ENCODE measurements at regions not wholly inside any gene's neighbourhood (a gene's known extent, or its start where the extent isn't known, plus 50 kb on each side); places are given as distances from the start of the nearest gene placed in this dataset.

DNA sequence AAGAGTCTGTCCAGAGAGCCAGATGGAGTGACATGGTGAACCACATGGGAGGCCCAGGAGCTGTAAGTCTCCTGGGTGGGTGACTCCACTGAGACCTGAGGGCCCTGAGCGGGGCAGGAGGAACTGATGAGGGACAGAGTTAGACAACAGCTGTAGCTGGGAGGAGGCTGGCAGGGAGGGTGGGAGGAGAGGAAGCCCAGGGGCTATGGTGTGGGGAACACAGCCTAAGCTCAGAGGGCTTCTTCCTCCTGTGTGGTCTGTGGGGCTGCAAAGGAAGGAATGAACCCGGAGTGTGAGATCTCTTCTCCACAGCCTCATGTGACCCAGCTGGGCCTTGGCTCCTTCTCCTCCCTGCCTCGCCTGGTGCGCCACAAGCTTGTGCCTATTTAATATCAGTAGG, 395.6 kb upstream of the HS6ST1 start:
- peak in 1 of 9 donors; percentile 68 for DNase-seq (ENCODE audit: low read depth in 6 of 9, low spot score in 9 of 9)
- H3K27me3 ChIP-seq (ENCODE audit: control insufficient read depth in 2 of 2, insufficient read depth in 1 of 2, low read length in 1 of 2) = no peaks in the 10 kb centered on the region
- 19% methylated on average over 4 of the region's 4 CpGs for WGBS
- H3K36me3 ChIP-seq (ENCODE audit: control insufficient read depth in 2 of 2, insufficient read depth in 2 of 2, low read length in 1 of 2) = no peaks in the 10 kb centered on the region
- peaks cover 48 to 64% of the 10 kb centered on the region in 2 donors for H3K4me1 ChIP-seq (ENCODE audit: control insufficient read depth in 2 of 2, insufficient read depth in 2 of 2, low read length in 2 of 2)
- H3K9me3 ChIP-seq (ENCODE audit: control insufficient read depth in 2 of 2, insufficient read depth in 1 of 2, low read length in 1 of 2) = no peaks in the 10 kb centered on the region
- no peak overlapping the region for H3K4me3 ChIP-seq (ENCODE audit: low read length in 2 of 2)
- H3K27ac ChIP-seq (ENCODE audit: low read depth in 1 of 2, low read length in 1 of 2) = peak overlapping the region; percentile 10 to 96

DNA sequence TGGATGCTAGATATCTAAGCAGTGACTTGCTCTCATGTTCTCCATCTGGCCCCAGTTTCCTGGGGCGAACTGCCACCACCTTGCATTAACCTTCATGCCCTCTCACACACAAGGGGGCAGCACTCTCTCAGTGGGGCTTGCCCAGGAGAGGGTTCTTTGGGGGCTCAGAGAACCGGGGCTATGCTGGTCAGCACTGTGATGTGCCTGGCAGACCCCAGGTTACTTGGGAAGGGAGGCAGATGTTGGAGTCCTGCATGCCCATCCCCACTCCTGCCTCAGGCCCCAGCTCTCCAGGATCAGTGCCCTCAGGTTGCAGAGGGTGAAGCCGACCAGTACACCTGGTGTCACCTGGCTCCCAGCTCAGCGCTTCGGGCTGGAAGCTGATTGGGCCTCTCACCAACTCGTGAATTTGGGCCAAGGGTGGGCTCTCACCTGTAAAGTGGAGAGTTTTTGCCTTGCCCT, 396.2 kb upstream of the HS6ST1 start:
- Histone ChIP-seq H3K4me3 (ENCODE audit: low read length in 2 of 2) (no peak overlapping the region), H3K36me3 (ENCODE audit: control insufficient read depth in 2 of 2, insufficient read depth in 2 of 2, low read length in 1 of 2) (no peaks in the 10 kb centered on the region), H3K27ac (ENCODE audit: low read depth in 1 of 2, low read length in 1 of 2) (peak overlapping the region; percentile 70 to 96), H3K4me1 (ENCODE audit: control insufficient read depth in 2 of 2, insufficient read depth in 2 of 2, low read length in 2 of 2) (peaks cover 48 to 63% of the 10 kb centered on the region in 2 donors), H3K9me3 (ENCODE audit: control insufficient read depth in 2 of 2, insufficient read depth in 1 of 2, low read length in 1 of 2) (no peaks in the 10 kb centered on the region), H3K27me3 (ENCODE audit: control insufficient read depth in 2 of 2, insufficient read depth in 1 of 2, low read length in 1 of 2) (no peaks in the 10 kb centered on the region)
- WGBS = 57% methylated on average over 6 of the region's 6 CpGs
- peak in 4 of 9 donors; percentile 56 to 83 (median 62) for DNase-seq (ENCODE audit: low read depth in 6 of 9, low spot score in 9 of 9)

DNA sequence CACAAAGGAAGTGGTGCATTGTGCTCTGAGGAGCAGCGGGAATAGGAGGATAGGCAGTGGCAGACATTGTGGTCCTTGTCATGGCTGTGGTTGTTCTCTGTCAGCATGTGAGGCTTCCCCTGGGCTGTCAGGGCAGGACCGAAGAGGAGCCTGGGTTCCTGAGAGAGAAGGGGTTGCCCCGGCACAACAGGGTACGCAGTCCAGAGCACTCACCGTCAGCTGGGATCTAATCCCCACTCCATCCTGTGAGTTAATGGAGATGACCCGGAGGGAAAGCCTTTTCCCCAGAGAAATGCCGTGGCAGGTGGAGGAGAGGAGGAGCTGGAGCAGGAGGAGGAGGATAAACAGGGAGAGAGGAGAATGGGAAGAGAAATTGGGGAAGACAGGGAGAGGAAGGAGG, 396.7 kb upstream of the HS6ST1 start:
- DNase-seq (ENCODE audit: low read depth in 6 of 9, low spot score in 9 of 9) = no peak

DNA sequence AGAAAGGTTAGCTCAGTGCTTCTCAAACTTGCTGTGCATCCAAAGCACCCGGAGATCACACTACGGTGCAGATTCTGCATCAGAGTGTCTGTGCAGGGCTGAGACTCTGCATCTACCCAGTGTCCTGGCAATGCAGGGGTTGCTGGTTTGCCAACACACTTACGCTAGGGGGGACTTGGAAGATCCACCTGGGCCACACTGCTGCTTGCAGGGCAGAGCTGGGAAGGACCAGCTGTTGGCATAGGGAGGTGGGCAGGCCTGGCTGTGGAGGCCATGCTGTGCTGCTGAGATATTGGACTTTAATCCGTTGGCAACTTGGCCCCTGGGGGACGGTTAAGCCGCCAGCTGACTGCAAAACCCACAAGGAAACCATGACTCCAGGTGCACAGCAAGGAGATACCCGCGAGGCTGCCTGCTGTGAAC, 397.6 kb upstream of the HS6ST1 start:
- Histone ChIP-seq H3K4me1 (ENCODE audit: control insufficient read depth in 2 of 2, insufficient read depth in 2 of 2, low read length in 2 of 2) (peaks cover 43 to 61% of the 10 kb centered on the region in 2 donors), H3K27ac (ENCODE audit: low read depth in 1 of 2, low read length in 1 of 2) (peak overlapping the region; percentile 75 to 96), H3K9me3 (ENCODE audit: control insufficient read depth in 2 of 2, insufficient read depth in 1 of 2, low read length in 1 of 2) (peaks cover 0 to 2% of the 10 kb centered on the region in 2 donors), H3K27me3 (ENCODE audit: control insufficient read depth in 2 of 2, insufficient read depth in 1 of 2, low read length in 1 of 2) (no peaks in the 10 kb centered on the region), H3K36me3 (ENCODE audit: control insufficient read depth in 2 of 2, insufficient read depth in 2 of 2, low read length in 1 of 2) (no peaks in the 10 kb centered on the region), H3K4me3 (ENCODE audit: low read length in 2 of 2) (peak overlapping the region in 1 of 2 donors; percentile 17)
- WGBS = 7% methylated on average over 8 of the region's 8 CpGs
- DNase-seq (ENCODE audit: low read depth in 6 of 9, low spot score in 9 of 9) = peak in 5 of 9 donors; percentile 71 to 90 (median 77)

More for the DNA sequence above, 396.7 kb upstream of the HS6ST1 start:
- Histone ChIP-seq H3K27me3 (ENCODE audit: control insufficient read depth in 2 of 2, insufficient read depth in 1 of 2, low read length in 1 of 2) (no peaks in the 10 kb centered on the region), H3K9me3 (ENCODE audit: control insufficient read depth in 2 of 2, insufficient read depth in 1 of 2, low read length in 1 of 2) (no peaks in the 10 kb centered on the region), H3K4me3 (ENCODE audit: low read length in 2 of 2) (no peak overlapping the region), H3K36me3 (ENCODE audit: control insufficient read depth in 2 of 2, insufficient read depth in 2 of 2, low read length in 1 of 2) (no peaks in the 10 kb centered on the region), H3K27ac (ENCODE audit: low read depth in 1 of 2, low read length in 1 of 2) (peak overlapping the region; percentile 70 to 96), H3K4me1 (ENCODE audit: control insufficient read depth in 2 of 2, insufficient read depth in 2 of 2, low read length in 2 of 2) (peaks cover 44 to 58% of the 10 kb centered on the region in 2 donors)
- WGBS = 85% methylated on average over 7 of the region's 7 CpGs

DNA sequence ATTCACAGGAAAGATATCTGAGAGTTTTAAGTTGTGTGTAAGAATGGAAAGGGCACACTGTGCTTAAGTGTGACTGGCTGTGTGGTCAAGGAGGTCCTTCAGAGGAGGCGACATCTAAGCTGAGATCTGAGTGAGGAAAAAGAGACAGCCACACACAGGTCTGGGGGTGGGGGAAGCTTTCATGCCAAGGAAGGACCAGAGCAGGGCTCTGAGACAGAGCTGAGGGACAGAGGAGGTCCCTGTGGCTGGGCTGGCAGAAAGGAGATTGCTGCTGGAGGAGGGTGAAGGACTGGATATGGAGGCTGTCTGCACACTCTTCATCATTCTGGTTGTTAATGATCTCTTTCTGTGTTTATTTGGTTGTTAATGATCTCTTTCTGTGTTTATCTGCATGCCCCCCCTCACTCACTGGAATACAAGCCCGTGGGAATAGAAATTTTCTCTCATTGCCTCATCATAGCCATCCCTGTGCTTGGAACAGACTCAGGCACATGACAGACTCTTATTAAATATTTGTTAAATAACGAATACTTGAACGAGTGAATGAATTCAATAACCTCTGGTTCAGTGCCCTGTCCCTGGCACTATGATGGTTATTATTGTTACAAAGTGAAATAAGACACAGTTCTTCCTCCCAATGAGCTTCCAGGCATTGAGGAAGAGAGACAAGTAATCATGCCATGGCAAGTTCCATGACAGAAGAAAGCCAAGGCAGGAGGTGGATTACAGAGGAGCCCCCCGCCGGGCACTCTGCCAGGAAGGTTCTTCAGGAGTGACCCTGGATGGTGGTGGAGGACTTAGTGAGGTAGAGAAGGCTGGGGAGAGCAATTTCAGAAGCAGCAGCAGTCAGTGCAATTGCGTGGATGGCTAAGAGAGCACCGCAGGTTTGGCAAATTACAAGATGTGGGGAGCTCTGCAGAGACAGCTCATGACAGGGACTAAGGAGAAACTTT, 399.4 kb upstream of the HS6ST1 start:
- Histone ChIP-seq H3K4me1 (ENCODE audit: control insufficient read depth in 2 of 2, insufficient read depth in 2 of 2, low read length in 2 of 2) (peaks cover 53 to 70% of the 10 kb centered on the region in 2 donors), H3K36me3 (ENCODE audit: control insufficient read depth in 2 of 2, insufficient read depth in 2 of 2, low read length in 1 of 2) (no peaks in the 10 kb centered on the region), H3K27ac (ENCODE audit: low read depth in 1 of 2, low read length in 1 of 2) (no peak overlapping the region), H3K9me3 (ENCODE audit: control insufficient read depth in 2 of 2, insufficient read depth in 1 of 2, low read length in 1 of 2) (peaks cover 0 to 2% of the 10 kb centered on the region in 2 donors), H3K4me3 (ENCODE audit: low read length in 2 of 2) (no peak overlapping the region), H3K27me3 (ENCODE audit: control insufficient read depth in 2 of 2, insufficient read depth in 1 of 2, low read length in 1 of 2) (no peaks in the 10 kb centered on the region)
- 91% methylated on average over 8 of the region's 8 CpGs for WGBS
- peak in 1 of 9 donors; percentile 19 for DNase-seq (ENCODE audit: low read depth in 6 of 9, low spot score in 9 of 9)

DNA sequence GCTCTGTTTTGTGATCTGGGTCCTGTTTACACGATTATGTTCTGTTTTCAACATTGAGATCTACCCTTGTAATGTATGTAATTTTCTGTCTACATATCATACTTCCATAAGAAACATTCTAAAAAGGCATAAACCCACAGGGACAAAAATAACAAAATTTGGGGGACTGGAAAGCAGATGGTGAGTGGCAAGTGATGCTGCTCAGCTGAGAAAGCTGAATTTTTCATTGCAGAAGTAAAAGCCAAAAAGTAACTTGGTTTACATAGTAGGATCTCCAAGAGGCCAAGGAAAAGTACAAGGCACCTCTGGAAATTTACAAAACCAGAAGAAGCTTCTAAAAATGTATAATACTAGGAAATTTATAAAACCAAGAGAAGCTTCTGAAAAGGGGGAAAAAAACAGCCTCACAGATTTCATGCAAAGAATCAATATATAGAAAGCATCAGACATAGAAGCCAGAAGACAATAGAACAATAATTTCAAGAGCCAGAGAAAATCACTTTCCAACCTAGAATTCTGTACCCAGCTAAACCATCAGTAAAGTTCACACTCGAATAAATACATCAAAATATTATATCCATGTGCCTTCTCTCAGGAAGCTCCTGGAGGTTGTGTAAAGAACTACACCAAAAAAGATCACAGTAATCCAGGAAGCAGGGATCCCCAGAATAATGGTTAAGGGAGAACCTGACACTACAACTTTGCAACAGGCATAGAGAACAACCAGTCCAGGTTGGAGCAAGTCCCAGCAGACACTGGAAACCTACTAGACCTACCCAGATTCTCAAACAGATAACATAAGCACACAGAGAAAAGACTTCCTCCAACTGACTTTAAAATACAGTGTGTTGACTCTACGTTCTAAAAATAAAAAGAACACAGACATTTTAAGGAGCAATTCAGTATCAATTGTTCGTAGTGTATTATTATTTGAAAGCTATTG, 401.7 kb upstream of the HS6ST1 start:
- 74% methylated on average over 4 of the region's 4 CpGs for WGBS
- DNase-seq (ENCODE audit: low read depth in 6 of 9, low spot score in 9 of 9) = peak in 1 of 9 donors; percentile 37
- H3K27me3 ChIP-seq (ENCODE audit: control insufficient read depth in 2 of 2, insufficient read depth in 1 of 2, low read length in 1 of 2) = no peaks in the 10 kb centered on the region

DNA sequence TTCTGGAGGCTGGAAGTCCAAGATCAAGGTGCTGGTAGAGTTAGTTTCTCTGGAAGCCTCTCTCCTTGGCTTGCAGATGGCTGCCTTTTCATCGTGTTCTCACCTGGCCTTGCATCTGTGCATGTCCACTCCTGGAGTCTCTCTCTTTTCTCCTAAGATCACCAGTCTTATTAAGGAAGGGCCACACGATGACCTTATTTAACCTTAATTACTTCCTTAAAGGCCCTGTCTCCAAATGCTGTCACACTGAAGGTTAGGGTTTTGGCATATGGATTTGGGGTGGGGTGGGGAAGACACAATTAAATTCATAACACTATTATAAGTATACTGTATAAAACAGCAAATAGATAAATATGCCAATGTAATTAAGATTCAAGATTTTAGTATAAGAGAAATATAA, 402.4 kb upstream of the HS6ST1 start:
- WGBS = 94% methylated on average over 2 of the region's 2 CpGs
- H3K36me3 ChIP-seq (ENCODE audit: control insufficient read depth in 2 of 2, insufficient read depth in 2 of 2, low read length in 1 of 2) = no peaks in the 10 kb centered on the region

More for the DNA sequence above, 401.7 kb upstream of the HS6ST1 start:
- no peak overlapping the region for H3K4me3 ChIP-seq (ENCODE audit: low read length in 2 of 2)
- H3K27ac ChIP-seq (ENCODE audit: low read depth in 1 of 2, low read length in 1 of 2) = peak overlapping the region in 1 of 2 donors; percentile 12
- H3K9me3 ChIP-seq (ENCODE audit: control insufficient read depth in 2 of 2, insufficient read depth in 1 of 2, low read length in 1 of 2) = peaks cover 0 to 2% of the 10 kb centered on the region in 2 donors
- no peaks in the 10 kb centered on the region for H3K36me3 ChIP-seq (ENCODE audit: control insufficient read depth in 2 of 2, insufficient read depth in 2 of 2, low read length in 1 of 2)
- H3K4me1 ChIP-seq (ENCODE audit: control insufficient read depth in 2 of 2, insufficient read depth in 2 of 2, low read length in 2 of 2) = peaks cover 32 to 60% of the 10 kb centered on the region in 2 donors

DNA sequence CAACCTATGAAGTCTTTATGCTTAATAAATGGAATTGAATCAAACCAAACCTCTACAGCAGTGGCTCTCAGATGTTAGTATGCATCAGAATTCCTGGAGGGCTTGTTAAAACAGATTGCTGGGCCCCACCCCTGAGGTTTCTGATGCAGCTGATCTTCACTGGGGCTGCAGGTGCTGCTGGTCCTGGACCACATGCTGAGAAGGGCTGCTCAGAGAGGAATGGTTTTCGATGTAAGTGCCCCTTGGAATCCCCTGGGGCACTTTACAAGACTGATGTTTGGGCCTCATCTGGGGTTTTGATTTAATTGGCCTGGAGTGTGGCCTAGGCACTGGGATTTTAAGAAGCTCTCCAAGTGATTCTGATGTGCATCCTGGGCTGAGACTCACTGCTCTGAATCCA, 403.8 kb upstream of the HS6ST1 start:
- peak in 1 of 9 donors; percentile 63 for DNase-seq (ENCODE audit: low read depth in 6 of 9, low spot score in 9 of 9)
- peaks cover 34 to 60% of the 10 kb centered on the region in 2 donors for H3K4me1 ChIP-seq (ENCODE audit: control insufficient read depth in 2 of 2, insufficient read depth in 2 of 2, low read length in 2 of 2)
- H3K27ac ChIP-seq (ENCODE audit: low read depth in 1 of 2, low read length in 1 of 2) = peak overlapping the region in 1 of 2 donors; percentile 9
- H3K4me3 ChIP-seq (ENCODE audit: low read length in 2 of 2) = no peak overlapping the region
- H3K36me3 ChIP-seq (ENCODE audit: control insufficient read depth in 2 of 2, insufficient read depth in 2 of 2, low read length in 1 of 2) = no peaks in the 10 kb centered on the region
- H3K27me3 ChIP-seq (ENCODE audit: control insufficient read depth in 2 of 2, insufficient read depth in 1 of 2, low read length in 1 of 2) = no peaks in the 10 kb centered on the region
- 11% methylated on average over 1 of the region's 1 CpG for WGBS
- peaks cover 0 to 2% of the 10 kb centered on the region in 2 donors for H3K9me3 ChIP-seq (ENCODE audit: control insufficient read depth in 2 of 2, insufficient read depth in 1 of 2, low read length in 1 of 2)

More for the DNA sequence above, 402.4 kb upstream of the HS6ST1 start:
- peaks cover 0 to 2% of the 10 kb centered on the region in 2 donors for H3K9me3 ChIP-seq (ENCODE audit: control insufficient read depth in 2 of 2, insufficient read depth in 1 of 2, low read length in 1 of 2)
- H3K4me1 ChIP-seq (ENCODE audit: control insufficient read depth in 2 of 2, insufficient read depth in 2 of 2, low read length in 2 of 2) = peaks cover 31 to 60% of the 10 kb centered on the region in 2 donors
- H3K4me3 ChIP-seq (ENCODE audit: low read length in 2 of 2) = no peak overlapping the region
- no peak for DNase-seq (ENCODE audit: low read depth in 6 of 9, low spot score in 9 of 9)
- H3K27ac ChIP-seq (ENCODE audit: low read depth in 1 of 2, low read length in 1 of 2) = no peak overlapping the region
- H3K27me3 ChIP-seq (ENCODE audit: control insufficient read depth in 2 of 2, insufficient read depth in 1 of 2, low read length in 1 of 2) = no peaks in the 10 kb centered on the region

Measured in thymus (tissue), 11 donors.